ENCODE measurements at regions not wholly inside any gene's neighbourhood (a gene's known extent, or its start where the extent isn't known, plus 50 kb on each side); places are given as distances from the start of the nearest gene placed in this dataset.

DNA sequence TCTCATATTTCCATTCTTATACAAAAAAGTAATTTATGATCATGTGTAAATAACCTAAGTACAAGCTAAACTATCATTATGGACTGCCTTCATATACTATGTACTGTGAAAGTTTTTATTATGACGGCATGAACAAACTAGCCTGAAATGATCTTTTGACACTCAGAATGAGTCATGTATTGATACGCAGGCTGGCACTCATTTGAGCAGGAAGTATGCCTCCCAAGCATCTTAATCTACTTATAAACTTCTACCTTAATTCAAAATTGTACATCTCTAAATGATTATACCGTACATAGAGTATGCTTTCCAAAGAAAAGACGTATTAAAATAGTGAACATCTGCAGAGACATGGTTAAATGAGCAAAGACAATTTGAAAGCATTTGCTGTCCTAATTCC is 207.1 kb upstream of the SPOPL start:
- TF ChIP-seq TARDBP (IDR thresholded peaks at IDR 0.05): no peak
- no peak for TF ChIP-seq ZNF384 (IDR thresholded peaks at IDR 0.05)
- TF ChIP-seq LEF1 (IDR thresholded peaks at IDR 0.05; ENCODE audit: borderline replicate concordance): no peak
- TF ChIP-seq SUZ12 (IDR thresholded peaks at IDR 0.05): no peak
- no peak for TF ChIP-seq FOXM1 (IDR thresholded peaks at IDR 0.05; ENCODE audit: borderline replicate concordance)
- TF ChIP-seq FOXK2 (IDR thresholded peaks at IDR 0.05): no peak
- TF ChIP-seq SP1 (IDR thresholded peaks at IDR 0.05): no peak
- TF ChIP-seq ARNT (IDR thresholded peaks at IDR 0.05): no peak
- TF ChIP-seq, protein P1, sequence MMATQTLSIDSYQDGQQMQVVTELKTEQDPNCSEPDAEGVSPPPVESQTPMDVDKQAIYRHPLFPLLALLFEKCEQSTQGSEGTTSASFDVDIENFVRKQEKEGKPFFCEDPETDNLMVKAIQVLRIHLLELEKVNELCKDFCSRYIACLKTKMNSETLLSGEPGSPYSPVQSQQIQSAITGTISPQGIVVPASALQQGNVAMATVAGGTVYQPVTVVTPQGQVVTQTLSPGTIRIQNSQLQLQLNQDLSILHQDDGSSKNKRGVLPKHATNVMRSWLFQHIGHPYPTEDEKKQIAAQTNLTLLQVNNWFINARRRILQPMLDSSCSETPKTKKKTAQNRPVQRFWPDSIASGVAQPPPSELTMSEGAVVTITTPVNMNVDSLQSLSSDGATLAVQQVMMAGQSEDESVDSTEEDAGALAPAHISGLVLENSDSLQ (IDR thresholded peaks at IDR 0.05): no peak
